Activated CD8-positive, alpha-beta T cell treated with anti-CD3 and anti-CD28 coated beads for 36 hours (primary cell): ENCODE measurements at regions not wholly inside any gene's neighbourhood (a gene's known extent, or its start where the extent isn't known, plus 50 kb on each side); places are given as distances from the start of the nearest gene placed in this dataset.
"Not testable (repeated sequence)": the region's sequence is repeated elsewhere in the genome, so short reads cannot be mapped to it uniquely, and the experiment has no call there.

Source experiments
- ATAC-seq: fragments of 200-7000 bp; cut with Tn5 transposase; one replicate; pipeline ENCODE4 v1.10.0; 2021; ENCODE audit warnings: mild to moderate bottlenecking, moderate library complexity
- CTCF ChIA-PET: fragments of 350-600 bp; sonication (Branson Sonifier 250); formaldehyde crosslinking; loops from one replicate; lab custom pipeline; 2021; ENCODE audit warnings: antibody characterized with exemption; lab: Charles Lee
- POLR2A ChIA-PET: fragments of 350-600 bp; sonication (Branson Sonifier 250); formaldehyde crosslinking; loops from one replicate; lab custom pipeline; 2021; ENCODE audit warnings: antibody characterized with exemption; lab: Charles Lee
- DNase-seq: peaks from one replicate; pipeline ENCODE4 v3.0.0-alpha.2; 2020
- H3K27ac Mint-ChIP-seq: one replicate; pipeline ENCODE4 v1.8.0; 2021; ENCODE audit warnings: mild to moderate bottlenecking, mixed read lengths
- H3K27me3 Mint-ChIP-seq: one replicate; pipeline ENCODE4 v1.8.0; 2021; ENCODE audit warnings: mixed read lengths
- H3K36me3 Mint-ChIP-seq: one replicate; pipeline ENCODE4 v1.8.0; 2021; ENCODE audit warnings: low read depth, mixed read lengths
- H3K4me1 Mint-ChIP-seq: one replicate; pipeline ENCODE4 v1.8.0; 2021; ENCODE audit warnings: low read depth, mixed read lengths
- H3K4me3 Mint-ChIP-seq: one replicate; pipeline ENCODE4 v1.8.0; 2021; ENCODE audit warnings: mild to moderate bottlenecking, moderate library complexity, mixed read lengths
- H3K9me3 Mint-ChIP-seq: one replicate; pipeline ENCODE4 v1.8.0; 2021; ENCODE audit warnings: mixed read lengths
- CTCF ChIP-seq: fragments of 200-600 bp; IDR thresholded peaks from one replicate; pipeline ENCODE4 v1.8.0; 2022; ENCODE audit warnings: antibody characterized with exemption, mild to moderate bottlenecking
- intact Hi-C: fragments of 100-400 bp; cut with micrococcal nuclease; formaldehyde crosslinking; loops from one replicate; pipeline ENCODE4 v1.10.0; 2022

- intact Hi-C loops, result no loop called here
- no peak for DNase-seq
- no peak overlapping the region for H3K27ac Mint-ChIP-seq
- no peaks in the 10 kb centered on the region for H3K36me3 Mint-ChIP-seq
- H3K4me3 Mint-ChIP-seq, result no peak overlapping the region
- ATAC-seq, result no peak
- no peaks in the 10 kb centered on the region for H3K4me1 Mint-ChIP-seq
- POLR2A ChIA-PET, result no interaction called here
- peaks cover 7% of the 10 kb centered on the region for H3K9me3 Mint-ChIP-seq
- TF ChIP-seq CTCF, result no peak
- CTCF ChIA-PET, result no interaction called here
- no peaks in the 10 kb centered on the region for H3K27me3 Mint-ChIP-seq
These were observed 682.6 kb downstream of the CBLN4 start for GRCh38 chr20:55322745-55323144.

- no peak for ATAC-seq
- no peak for DNase-seq
- no peak for TF ChIP-seq CTCF
- intact Hi-C loops, result no loop called here
- CTCF ChIA-PET, result no interaction called here
- Mint-ChIP-seq H3K4me1 (no peaks in the 10 kb centered on the region), H3K4me3 (no peak overlapping the region), H3K9me3 (peaks cover 16% of the 10 kb centered on the region), H3K27me3 (no peaks in the 10 kb centered on the region), H3K36me3 (no peaks in the 10 kb centered on the region), H3K27ac (no peak overlapping the region)
- POLR2A ChIA-PET, result no interaction called here
These were observed 688.6 kb downstream of the CBLN4 start for GRCh38 chr20:55316753-55317152.

- peaks cover 22% of the 10 kb centered on the region for H3K9me3 Mint-ChIP-seq
- H3K27ac Mint-ChIP-seq, intact Hi-C loops, H3K4me3 Mint-ChIP-seq, H3K4me1 Mint-ChIP-seq, DNase-seq, H3K27me3 Mint-ChIP-seq, CTCF ChIA-PET, POLR2A ChIA-PET, ATAC-seq, H3K36me3 Mint-ChIP-seq: not testable (repeated sequence)
These were observed 694.5 kb downstream of the CBLN4 start for GRCh38 chr20:55310844-55311243.

GRCh38 chr20:55291261-55291660 lies 714.1 kb downstream of the CBLN4 start:
- H3K9me3 Mint-ChIP-seq, result peaks cover 7% of the 10 kb centered on the region
- intact Hi-C loops, result no loop called here
- ChIA-PET POLR2A (no interaction called here), CTCF (no interaction called here)
- DNase-seq (no peak), ATAC-seq (no peak)
- H3K27ac Mint-ChIP-seq, result no peak overlapping the region
- no peak overlapping the region for H3K4me3 Mint-ChIP-seq
- no peak for TF ChIP-seq CTCF
- H3K4me1 Mint-ChIP-seq, result no peaks in the 10 kb centered on the region
- H3K36me3 Mint-ChIP-seq, result no peaks in the 10 kb centered on the region
- H3K27me3 Mint-ChIP-seq, result no peaks in the 10 kb centered on the region

- no peak for ATAC-seq
- DNase-seq, result no peak
- peaks cover 3% of the 10 kb centered on the region for H3K9me3 Mint-ChIP-seq
- ChIA-PET POLR2A (no interaction called here), CTCF (no interaction called here)
- H3K36me3 Mint-ChIP-seq, result no peaks in the 10 kb centered on the region
- no peak overlapping the region for H3K27ac Mint-ChIP-seq
- TF ChIP-seq CTCF, result no peak
- H3K27me3 Mint-ChIP-seq, result no peaks in the 10 kb centered on the region
- H3K4me3 Mint-ChIP-seq, result no peak overlapping the region
- intact Hi-C loops, result no loop called here
- no peaks in the 10 kb centered on the region for H3K4me1 Mint-ChIP-seq
These were observed 721.4 kb downstream of the CBLN4 start for GRCh38 chr20:55283889-55284288.

- POLR2A ChIA-PET, result no interaction called here
- H3K9me3 Mint-ChIP-seq, result peaks cover 11% of the 10 kb centered on the region
- H3K27ac Mint-ChIP-seq, result no peak overlapping the region
- DNase-seq (no peak), ATAC-seq (no peak)
- H3K36me3 Mint-ChIP-seq, result no peaks in the 10 kb centered on the region
- TF ChIP-seq CTCF, result no peak
- H3K4me3 Mint-ChIP-seq, result no peak overlapping the region
- intact Hi-C loops, result no loop called here
- CTCF ChIA-PET, result no interaction called here
- no peaks in the 10 kb centered on the region for H3K27me3 Mint-ChIP-seq
- no peaks in the 10 kb centered on the region for H3K4me1 Mint-ChIP-seq
These were observed 732.2 kb downstream of the CBLN4 start for GRCh38 chr20:55273149-55273548.
